ENCODE measurements at regions not wholly inside any gene's neighbourhood (a gene's known extent, or its start where the extent isn't known, plus 50 kb on each side); places are given as distances from the start of the nearest gene placed in this dataset.

DNA sequence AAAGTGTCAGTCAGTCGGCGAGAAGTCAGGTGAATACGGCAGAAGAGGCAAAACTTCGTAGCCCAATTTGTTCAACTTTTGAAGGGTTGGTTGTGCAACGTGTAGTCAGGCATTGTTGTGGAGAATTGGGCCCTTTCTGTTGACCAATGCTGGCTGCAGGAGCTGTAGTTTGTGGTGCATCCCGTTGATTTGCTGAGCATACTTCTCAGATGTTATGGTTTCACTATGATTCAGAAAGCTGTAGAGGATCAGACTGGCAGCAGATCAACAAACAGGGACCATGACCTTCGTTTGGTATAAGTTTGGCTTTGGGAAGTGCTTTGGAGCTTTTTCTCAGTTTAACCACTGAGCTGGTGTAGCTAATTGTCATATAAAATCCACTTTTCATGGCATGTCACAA lies 190.2 kb upstream of the ADAMTS5 start:
- ChIA-PET POLR2A (no interaction called here), CTCF (interaction anchor here (1.1 kb wide), 1 partner anchor 61 kb away, joined by 3 read pairs; no protein-coding TSS in a partner anchor)
- dilution Hi-C loops (cut with MboI; ENCODE audit: extremely low pct_ligation_motif_present, low sequenced_read_pairs), result no loop called here
- no peaks in the 10 kb centered on the region for H3K36me3 ChIP-seq (ENCODE audit: control insufficient read depth in 2 of 2, extremely low read depth in 1 of 2, insufficient read depth in 2 of 2, low read length in 2 of 2)
- no peaks in the 10 kb centered on the region for H3K4me1 ChIP-seq (ENCODE audit: control insufficient read depth, extremely low read depth, insufficient read depth, low read length)
- H3K27ac ChIP-seq (ENCODE audit: insufficient read depth, low read depth, low read length), result no peak overlapping the region
- H3K9me1 ChIP-seq (replicated peaks; ENCODE audit: control insufficient read depth, extremely low read depth, insufficient read depth, low read length), result no peaks in the 10 kb centered on the region
- no peak overlapping the region for H3K9ac ChIP-seq (replicated peaks; ENCODE audit: extremely low read depth, insufficient read depth, low read length)
- H2AFZ ChIP-seq (ENCODE audit: low read depth, low read length), result no peak overlapping the region
- intact Hi-C loops (cut with micrococcal nuclease), result no loop called here
- H3K27me3 ChIP-seq (ENCODE audit: control insufficient read depth in 2 of 2, insufficient read depth in 2 of 2, low read length in 2 of 2), result no peaks in the 10 kb centered on the region
- H3K79me2 ChIP-seq (ENCODE audit: control insufficient read depth, insufficient read depth, low read length), result no peaks in the 10 kb centered on the region
- no peak overlapping the region for H3K4me3 ChIP-seq (replicated peaks in 1 of 3; ENCODE audit: insufficient read depth in 1 of 3, low read depth in 1 of 3, low read length in 3 of 3)
- no peak for DNase-seq (ENCODE audit: low read depth, low spot score)
- no peak for FAIRE-seq
- no peak overlapping the region for H3K4me2 ChIP-seq (ENCODE audit: insufficient read depth, low read length)
- H3K9me3 ChIP-seq (replicated peaks; ENCODE audit: control insufficient read depth, insufficient read depth, low read length), result no peaks in the 10 kb centered on the region
- no TSS peak for BruUV-seq (replicated peaks)
- no peak for TF ChIP-seq FOS (IDR thresholded peaks at IDR 0.05; ENCODE audit: borderline replicate concordance, insufficient read depth, low read length)
- H4K20me1 ChIP-seq (replicated peaks; ENCODE audit: control insufficient read depth, extremely low read depth, insufficient read depth, low read length), result no peaks in the 10 kb centered on the region

DNA sequence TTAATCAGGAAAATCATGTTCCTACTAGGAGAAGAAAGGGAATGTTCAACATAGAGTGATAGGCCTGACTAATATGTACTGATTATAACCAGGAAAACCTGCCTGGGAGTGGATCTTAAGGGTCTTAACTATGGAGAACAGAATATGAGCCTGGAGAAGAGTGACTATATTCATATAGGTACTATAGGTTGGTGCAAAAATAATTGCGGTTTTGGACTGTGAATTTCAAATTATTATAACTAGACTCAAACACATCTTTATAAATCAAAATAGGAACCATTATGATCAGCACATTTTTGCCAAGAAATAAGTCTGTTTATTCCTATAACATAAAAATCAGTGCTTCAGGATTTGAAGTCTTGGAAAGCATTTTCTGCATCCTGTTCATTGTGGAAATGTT lies 189.8 kb upstream of the ADAMTS5 start:
- Histone ChIP-seq H3K4me1 (ENCODE audit: control insufficient read depth, extremely low read depth, insufficient read depth, low read length) (no peaks in the 10 kb centered on the region), H3K27me3 (ENCODE audit: control insufficient read depth in 2 of 2, insufficient read depth in 2 of 2, low read length in 2 of 2) (no peaks in the 10 kb centered on the region), H3K9me3 (replicated peaks; ENCODE audit: control insufficient read depth, insufficient read depth, low read length) (no peaks in the 10 kb centered on the region), H3K36me3 (ENCODE audit: control insufficient read depth in 2 of 2, extremely low read depth in 1 of 2, insufficient read depth in 2 of 2, low read length in 2 of 2) (no peaks in the 10 kb centered on the region), H3K9ac (replicated peaks; ENCODE audit: extremely low read depth, insufficient read depth, low read length) (no peak overlapping the region), H2AFZ (ENCODE audit: low read depth, low read length) (no peak overlapping the region), H3K79me2 (ENCODE audit: control insufficient read depth, insufficient read depth, low read length) (no peaks in the 10 kb centered on the region), H4K20me1 (replicated peaks; ENCODE audit: control insufficient read depth, extremely low read depth, insufficient read depth, low read length) (no peaks in the 10 kb centered on the region), H3K4me3 (replicated peaks in 1 of 3; ENCODE audit: insufficient read depth in 1 of 3, low read depth in 1 of 3, low read length in 3 of 3) (no peak overlapping the region), H3K9me1 (replicated peaks; ENCODE audit: control insufficient read depth, extremely low read depth, insufficient read depth, low read length) (no peaks in the 10 kb centered on the region), H3K27ac (ENCODE audit: insufficient read depth, low read depth, low read length) (no peak overlapping the region), H3K4me2 (ENCODE audit: insufficient read depth, low read length) (no peak overlapping the region)
- dilution Hi-C loops (cut with MboI; ENCODE audit: extremely low pct_ligation_motif_present, low sequenced_read_pairs), result no loop called here
- DNase-seq (ENCODE audit: low read depth, low spot score) (no peak), FAIRE-seq (no peak)
- CTCF ChIA-PET, result interaction anchor here (1.1 kb wide), 1 partner anchor 61 kb away, joined by 3 read pairs; no protein-coding TSS in a partner anchor
- BruUV-seq (replicated peaks), result no TSS peak
- intact Hi-C loops (cut with micrococcal nuclease), result no loop called here
- TF ChIP-seq POLR2AphosphoS5 (IDR thresholded peaks at IDR 0.05; ENCODE audit: insufficient read depth, low read depth, low read length) (no peak), POLR2A (IDR thresholded peaks at IDR 0.05; ENCODE audit: low read depth, low read length) (no peak), JUN (IDR thresholded peaks at IDR 0.05; ENCODE audit: borderline replicate concordance, insufficient read depth, insufficient read length, low read depth) (no peak), EZH2 (IDR thresholded peaks at IDR 0.05; ENCODE audit: borderline replicate concordance, low read depth, low read length, severe bottlenecking) (no peak)
- POLR2A ChIA-PET, result no interaction called here
